ENCODE measurements at regions not wholly inside any gene's neighbourhood (a gene's known extent, or its start where the extent isn't known, plus 50 kb on each side); places are given as distances from the start of the nearest gene placed in this dataset.

GRCh38 chr6:97674802-97675201 is 391.8 kb upstream of the MMS22L start (continued):
- no peak for TF ChIP-seq SMARCA5 (IDR thresholded peaks at IDR 0.05)
- no peak for TF ChIP-seq HDGF (IDR thresholded peaks at IDR 0.05)
- TF ChIP-seq CEBPZ (IDR thresholded peaks at IDR 0.05; ENCODE audit: low read depth, low read length) = no peak

- CTCF ChIA-PET = no interaction called here
- Histone ChIP-seq H3K79me2 (ENCODE audit: control insufficient read depth, insufficient read depth, low read length) (no peaks in the 10 kb centered on the region), H2AFZ (ENCODE audit: control insufficient read depth, low read depth, low read length) (no peak overlapping the region), H3K4me1 (ENCODE audit: control insufficient read depth, insufficient read depth, low read length) (no peaks in the 10 kb centered on the region), H3K9ac (ENCODE audit: control insufficient read depth, insufficient read depth, low read length) (no peak overlapping the region), H4K20me1 (ENCODE audit: control insufficient read depth, insufficient read depth) (no peaks in the 10 kb centered on the region), H3K27me3 (replicated peaks in 1 of 2; ENCODE audit: control insufficient read depth in 2 of 2, insufficient read depth in 2 of 2, low read length in 1 of 2) (no peaks in the 10 kb centered on the region), H3K27ac (ENCODE audit: control insufficient read depth, insufficient read depth) (no peak overlapping the region), H3K36me3 (ENCODE audit: control insufficient read depth in 2 of 2, insufficient read depth in 2 of 2, low read length in 1 of 2) (no peaks in the 10 kb centered on the region), H3K9me3 (replicated peaks; ENCODE audit: control insufficient read depth, insufficient read depth, low read length) (no peaks in the 10 kb centered on the region), H3K4me2 (ENCODE audit: control insufficient read depth, insufficient read depth) (no peak overlapping the region), H3K4me3 (no peak overlapping the region)
- intact Hi-C loops (cut with micrococcal nuclease; ENCODE audit: unreplicated experiment) = no loop called here
- POLR2A ChIA-PET = no interaction called here
- ATAC-seq (no peak), FAIRE-seq (no peak), DNase-seq (ENCODE audit: low read depth, low spot score) (no peak)
- 18% methylated on average over 2 of the region's 2 CpGs for WGBS (ENCODE audit: insufficient coverage, insufficient replicate concordance, low lambda C conversion rate, missing lambda C conversion rate)
- no TSS peak for BruUV-seq (replicated peaks)
- in situ Hi-C loops (cut with MboI) = no loop called here
- SMC1A ChIA-PET (ENCODE audit: uncharacterized antibody, unreplicated experiment) = interaction anchor here (0.7 kb wide), 1 partner anchor 1451 kb away, joined by 3 read pairs; no protein-coding TSS in a partner anchor
- RAD21 ChIA-PET (ENCODE audit: unreplicated experiment) = no interaction called here
- TF ChIP-seq SPI1 (IDR thresholded peaks at IDR 0.05; ENCODE audit: borderline replicate concordance, insufficient read depth, low read depth, low read length) (no peak), MXI1 (IDR thresholded peaks at IDR 0.05; ENCODE audit: low read depth, low read length) (no peak), ZNF274 (IDR thresholded peaks at IDR 0.05; ENCODE audit: insufficient read depth, insufficient read length) (no peak), CBFB (IDR thresholded peaks at IDR 0.05; ENCODE audit: low read depth) (no peak), SMC3 (IDR thresholded peaks at IDR 0.05; ENCODE audit: borderline replicate concordance, low read length) (no peak), HSF1 (IDR thresholded peaks at IDR 0.05; ENCODE audit: low read depth, low read length) (no peak)
- TF ChIP-seq, protein P1, sequence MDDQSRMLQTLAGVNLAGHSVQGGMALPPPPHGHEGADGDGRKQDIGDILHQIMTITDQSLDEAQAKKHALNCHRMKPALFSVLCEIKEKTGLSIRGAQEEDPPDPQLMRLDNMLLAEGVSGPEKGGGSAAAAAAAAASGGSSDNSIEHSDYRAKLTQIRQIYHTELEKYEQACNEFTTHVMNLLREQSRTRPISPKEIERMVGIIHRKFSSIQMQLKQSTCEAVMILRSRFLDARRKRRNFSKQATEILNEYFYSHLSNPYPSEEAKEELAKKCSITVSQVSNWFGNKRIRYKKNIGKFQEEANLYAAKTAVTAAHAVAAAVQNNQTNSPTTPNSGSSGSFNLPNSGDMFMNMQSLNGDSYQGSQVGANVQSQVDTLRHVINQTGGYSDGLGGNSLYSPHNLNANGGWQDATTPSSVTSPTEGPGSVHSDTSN (IDR thresholded peaks at IDR 0.05; ENCODE audit: insufficient replicate concordance, low read depth, low read length) = no peak
- TF ChIP-seq, protein P2, sequence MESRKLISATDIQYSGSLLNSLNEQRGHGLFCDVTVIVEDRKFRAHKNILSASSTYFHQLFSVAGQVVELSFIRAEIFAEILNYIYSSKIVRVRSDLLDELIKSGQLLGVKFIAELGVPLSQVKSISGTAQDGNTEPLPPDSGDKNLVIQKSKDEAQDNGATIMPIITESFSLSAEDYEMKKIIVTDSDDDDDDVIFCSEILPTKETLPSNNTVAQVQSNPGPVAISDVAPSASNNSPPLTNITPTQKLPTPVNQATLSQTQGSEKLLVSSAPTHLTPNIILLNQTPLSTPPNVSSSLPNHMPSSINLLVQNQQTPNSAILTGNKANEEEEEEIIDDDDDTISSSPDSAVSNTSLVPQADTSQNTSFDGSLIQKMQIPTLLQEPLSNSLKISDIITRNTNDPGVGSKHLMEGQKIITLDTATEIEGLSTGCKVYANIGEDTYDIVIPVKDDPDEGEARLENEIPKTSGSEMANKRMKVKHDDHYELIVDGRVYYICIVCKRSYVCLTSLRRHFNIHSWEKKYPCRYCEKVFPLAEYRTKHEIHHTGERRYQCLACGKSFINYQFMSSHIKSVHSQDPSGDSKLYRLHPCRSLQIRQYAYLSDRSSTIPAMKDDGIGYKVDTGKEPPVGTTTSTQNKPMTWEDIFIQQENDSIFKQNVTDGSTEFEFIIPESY (IDR thresholded peaks at IDR 0.05) = no peak
- TF ChIP-seq, protein P3, sequence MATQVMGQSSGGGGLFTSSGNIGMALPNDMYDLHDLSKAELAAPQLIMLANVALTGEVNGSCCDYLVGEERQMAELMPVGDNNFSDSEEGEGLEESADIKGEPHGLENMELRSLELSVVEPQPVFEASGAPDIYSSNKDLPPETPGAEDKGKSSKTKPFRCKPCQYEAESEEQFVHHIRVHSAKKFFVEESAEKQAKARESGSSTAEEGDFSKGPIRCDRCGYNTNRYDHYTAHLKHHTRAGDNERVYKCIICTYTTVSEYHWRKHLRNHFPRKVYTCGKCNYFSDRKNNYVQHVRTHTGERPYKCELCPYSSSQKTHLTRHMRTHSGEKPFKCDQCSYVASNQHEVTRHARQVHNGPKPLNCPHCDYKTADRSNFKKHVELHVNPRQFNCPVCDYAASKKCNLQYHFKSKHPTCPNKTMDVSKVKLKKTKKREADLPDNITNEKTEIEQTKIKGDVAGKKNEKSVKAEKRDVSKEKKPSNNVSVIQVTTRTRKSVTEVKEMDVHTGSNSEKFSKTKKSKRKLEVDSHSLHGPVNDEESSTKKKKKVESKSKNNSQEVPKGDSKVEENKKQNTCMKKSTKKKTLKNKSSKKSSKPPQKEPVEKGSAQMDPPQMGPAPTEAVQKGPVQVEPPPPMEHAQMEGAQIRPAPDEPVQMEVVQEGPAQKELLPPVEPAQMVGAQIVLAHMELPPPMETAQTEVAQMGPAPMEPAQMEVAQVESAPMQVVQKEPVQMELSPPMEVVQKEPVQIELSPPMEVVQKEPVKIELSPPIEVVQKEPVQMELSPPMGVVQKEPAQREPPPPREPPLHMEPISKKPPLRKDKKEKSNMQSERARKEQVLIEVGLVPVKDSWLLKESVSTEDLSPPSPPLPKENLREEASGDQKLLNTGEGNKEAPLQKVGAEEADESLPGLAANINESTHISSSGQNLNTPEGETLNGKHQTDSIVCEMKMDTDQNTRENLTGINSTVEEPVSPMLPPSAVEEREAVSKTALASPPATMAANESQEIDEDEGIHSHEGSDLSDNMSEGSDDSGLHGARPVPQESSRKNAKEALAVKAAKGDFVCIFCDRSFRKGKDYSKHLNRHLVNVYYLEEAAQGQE (IDR thresholded peaks at IDR 0.05; ENCODE audit: low read depth, low read length) = no peak
Measured at GRCh38 chr6:97677626-97678025, 394.6 kb upstream of the MMS22L start.

All from GM12878 (cell line).